Femur (tissue), 1 donor: ENCODE measurements at regions not wholly inside any gene's neighbourhood (a gene's known extent, or its start where the extent isn't known, plus 50 kb on each side); places are given as distances from the start of the nearest gene placed in this dataset.

Experiments
- DNase-seq: peaks from one replicate; pipeline ENCODE4 v3.0.0-alpha.2; 2017

DNA sequence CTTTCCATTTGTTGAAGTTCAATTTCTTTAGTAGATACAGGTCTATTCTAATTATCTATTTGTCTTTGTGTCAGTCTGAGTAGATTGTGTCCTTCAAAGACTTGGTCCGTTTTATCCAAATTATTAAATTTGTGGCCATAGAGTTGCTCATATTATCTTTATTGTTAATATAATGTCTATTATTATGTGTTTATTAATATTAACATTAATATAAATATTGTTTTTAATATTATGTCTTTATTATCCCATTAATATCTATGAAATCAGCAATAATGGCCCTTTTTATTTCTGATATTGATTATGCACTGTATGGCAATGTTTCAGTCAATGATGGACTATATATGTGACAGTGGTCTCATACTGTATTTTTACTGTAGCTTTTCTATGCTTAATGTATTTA lies 2067.3 kb upstream of the AGA start:
- DNase-seq, result no peak

DNA sequence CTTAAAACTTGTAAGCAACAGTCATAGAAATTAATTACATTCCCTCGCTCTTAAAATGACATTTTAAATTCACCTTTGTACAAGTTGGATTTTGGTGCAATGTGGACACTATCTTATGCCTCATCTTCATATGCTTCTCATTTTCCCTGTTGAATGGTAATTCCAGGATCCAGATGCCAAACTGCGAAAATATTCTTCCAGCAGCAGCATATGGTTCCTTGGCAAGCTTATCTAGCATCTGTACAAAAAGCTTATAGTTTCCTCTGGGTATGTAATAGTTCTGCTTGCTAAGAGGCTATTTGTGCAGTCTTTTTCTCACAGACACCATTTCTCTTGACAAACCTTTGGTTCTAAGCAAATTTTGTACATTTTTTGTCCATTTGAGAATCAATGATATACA lies 2079.7 kb upstream of the AGA start:
- DNase-seq, result no peak

DNA sequence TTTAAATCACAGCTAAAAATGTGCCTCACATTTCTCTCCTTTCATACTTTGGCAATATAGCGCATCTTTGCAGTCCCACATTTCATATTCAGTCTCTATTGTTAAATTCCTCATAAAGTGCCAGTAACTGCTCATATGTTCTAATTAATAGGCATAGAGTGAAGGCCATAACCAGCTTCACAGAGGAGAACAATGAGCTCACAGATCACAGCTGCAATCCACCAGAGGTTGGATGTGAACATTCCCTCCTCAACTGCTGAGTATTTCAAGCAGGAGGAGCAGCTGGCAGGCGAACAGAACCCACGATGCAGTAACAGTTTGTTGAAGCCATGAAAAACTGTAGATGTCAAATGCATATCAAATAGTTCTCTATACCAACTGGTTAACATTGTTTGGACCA lies 2088.7 kb upstream of the AGA start:
- peak; percentile 34 for DNase-seq

DNA sequence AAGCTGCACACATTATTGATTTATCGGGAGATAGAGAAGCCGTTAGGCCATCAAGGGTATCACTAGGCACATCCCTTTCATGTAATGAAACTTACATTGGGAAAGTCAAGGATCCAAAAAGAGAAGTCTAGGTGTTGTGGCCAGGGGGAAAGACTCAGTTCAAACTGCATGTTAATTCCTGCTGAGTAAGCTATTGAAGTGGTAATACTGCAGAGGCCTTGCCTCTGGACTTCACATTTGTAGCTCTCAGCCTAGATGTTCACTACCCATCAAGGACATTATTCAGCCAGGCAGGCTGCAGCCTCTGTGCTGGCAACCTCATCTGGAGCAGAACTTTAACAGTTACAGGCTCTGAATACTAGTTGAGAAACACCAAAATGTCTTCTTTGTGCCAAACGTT lies 2094.5 kb upstream of the AGA start:
- no peak for DNase-seq

DNA sequence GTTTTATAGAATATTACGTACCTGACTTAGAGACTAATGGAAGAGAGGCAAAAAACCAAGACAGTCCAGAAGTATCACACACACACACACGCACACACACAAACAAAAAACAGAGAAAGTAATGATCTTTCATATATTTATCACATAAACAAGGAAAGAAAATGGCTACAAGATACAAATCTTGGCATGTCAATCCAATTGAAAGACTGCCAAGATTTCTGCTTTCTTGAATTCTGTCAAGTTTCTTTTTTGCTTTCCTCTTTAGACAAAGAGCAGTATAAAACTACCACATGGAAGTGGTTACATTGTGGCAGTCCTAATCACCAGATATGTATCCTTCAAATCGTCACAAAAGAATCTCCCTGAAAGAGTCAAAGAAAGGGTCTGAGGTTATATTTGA lies 2097.4 kb upstream of the AGA start:
- no peak for DNase-seq

DNA sequence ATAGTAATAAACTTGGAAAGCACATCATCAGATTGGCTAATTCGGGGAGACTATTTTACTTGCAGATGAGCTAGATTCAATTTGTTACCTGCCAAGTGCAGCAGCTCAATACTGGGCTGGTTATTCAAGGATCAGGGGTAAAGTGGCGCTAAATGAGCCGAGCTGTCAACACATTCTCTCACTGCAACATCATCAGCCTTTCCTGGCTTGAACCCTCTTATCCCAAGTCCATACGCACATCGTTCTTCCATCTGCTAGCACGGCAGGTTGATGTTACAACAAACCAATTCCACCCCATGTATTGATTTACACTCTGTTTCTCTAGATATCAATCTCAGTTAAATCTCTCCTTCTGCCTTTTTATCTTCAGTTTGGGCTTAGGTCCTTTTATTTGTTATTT lies 2101.5 kb upstream of the AGA start:
- DNase-seq, result no peak

DNA sequence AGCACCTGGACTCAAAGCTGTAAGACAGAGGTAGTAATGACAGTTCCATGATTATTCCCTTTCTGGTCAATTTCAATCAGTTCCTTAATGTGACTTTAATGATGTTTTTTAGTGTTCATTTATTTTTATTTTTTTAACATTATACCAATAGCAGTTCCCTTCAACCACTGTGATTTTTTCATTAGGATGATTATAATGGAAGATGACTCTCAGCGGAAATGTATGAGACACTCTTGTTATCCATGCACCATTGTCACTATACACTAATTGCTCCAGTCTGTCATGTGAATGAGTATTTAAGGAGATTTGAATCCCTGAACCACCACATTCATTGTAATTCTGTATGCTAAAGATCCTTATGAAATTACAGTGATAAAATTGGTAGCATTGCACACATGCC lies 2102.3 kb upstream of the AGA start:
- no peak for DNase-seq

DNA sequence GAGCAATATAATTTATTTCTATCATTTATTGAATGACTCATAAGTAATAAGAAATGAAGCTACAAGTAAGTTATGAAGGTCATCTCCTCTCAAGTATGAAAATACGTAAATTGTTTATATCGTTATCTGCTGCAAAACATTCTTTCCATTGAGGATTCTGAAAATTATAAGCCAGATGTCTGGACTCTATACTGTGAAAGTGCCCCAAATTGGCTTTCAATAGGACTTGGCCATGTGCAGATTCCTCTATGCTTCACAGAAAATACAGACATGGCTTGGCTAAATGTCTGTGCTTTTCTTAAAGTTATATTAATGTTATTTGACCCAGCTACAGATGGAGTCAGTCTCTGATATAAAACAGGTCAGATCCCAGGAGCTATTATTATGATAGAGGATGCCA lies 2109.9 kb upstream of the AGA start:
- no peak for DNase-seq

DNA sequence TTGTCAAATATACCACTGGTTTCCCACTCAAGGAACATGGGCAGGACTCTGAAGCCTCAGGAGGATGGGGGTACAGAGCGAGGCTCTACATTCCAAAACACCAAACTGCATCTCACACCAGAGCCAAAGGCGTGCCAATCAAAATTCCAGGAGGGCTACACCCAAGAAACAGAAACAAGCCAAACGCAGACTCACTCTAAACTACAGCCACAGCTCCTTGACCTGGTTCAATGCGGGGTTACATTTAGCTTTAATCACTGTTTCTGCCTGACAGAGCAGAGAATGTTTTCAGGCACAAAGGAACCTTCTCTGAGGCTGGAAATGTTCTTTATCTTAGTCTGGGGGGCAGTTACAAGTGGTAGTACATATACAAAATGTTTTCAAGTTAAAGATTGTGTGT lies 2121.5 kb upstream of the AGA start:
- DNase-seq, result no peak

DNA sequence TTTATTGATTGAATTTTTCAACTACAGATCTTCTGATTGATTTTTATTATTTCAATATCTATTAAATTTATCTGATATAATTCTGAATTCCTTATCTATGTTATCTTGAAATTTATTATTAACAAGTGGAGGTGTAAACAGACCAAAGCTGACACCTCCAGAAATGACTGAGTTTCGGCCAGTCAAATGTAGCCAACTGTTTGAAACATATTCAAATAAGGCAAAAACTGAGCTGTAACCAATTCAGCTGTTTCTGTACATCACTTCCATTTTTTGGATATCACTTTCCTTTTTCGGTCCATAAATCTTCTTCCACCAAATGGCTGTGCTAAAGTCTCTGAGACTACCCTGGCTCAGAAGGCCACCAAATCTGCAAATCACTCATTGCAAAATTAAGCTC lies 2127.3 kb upstream of the AGA start:
- DNase-seq, result no peak

DNA sequence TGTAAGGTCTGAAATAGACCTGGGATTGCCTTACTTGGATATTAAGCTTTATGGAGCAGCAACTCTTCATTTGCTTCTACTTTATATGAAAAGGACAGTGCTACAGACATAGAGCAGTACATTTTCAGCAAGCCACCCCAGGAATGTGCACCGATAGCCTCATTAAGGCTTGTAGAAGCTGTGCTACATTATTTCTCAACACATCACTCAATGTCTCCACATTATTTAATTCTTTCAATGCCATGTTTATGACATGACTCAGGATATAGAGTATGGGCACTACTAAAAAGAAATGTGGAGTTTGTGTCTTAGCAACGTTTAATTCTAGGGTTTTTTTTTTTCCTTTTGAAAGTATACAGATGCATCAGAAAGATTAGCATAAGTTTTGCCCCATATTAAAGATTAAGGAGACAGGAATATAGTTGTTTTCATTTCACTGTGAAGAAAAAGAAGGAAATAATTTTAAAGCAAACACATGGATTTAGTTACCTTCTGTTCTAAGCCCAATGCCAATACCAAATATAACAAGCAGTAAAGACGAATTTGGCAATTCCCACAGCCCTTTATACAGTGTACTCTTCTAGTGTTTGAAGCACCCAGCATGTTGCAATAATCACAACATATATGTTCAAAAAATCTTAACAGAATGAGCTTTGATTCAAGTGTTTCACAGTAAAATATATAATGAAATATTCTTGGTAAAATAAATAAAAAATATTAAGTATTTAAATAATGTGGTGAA lies 2140.1 kb upstream of the AGA start:
- DNase-seq, result no peak

DNA sequence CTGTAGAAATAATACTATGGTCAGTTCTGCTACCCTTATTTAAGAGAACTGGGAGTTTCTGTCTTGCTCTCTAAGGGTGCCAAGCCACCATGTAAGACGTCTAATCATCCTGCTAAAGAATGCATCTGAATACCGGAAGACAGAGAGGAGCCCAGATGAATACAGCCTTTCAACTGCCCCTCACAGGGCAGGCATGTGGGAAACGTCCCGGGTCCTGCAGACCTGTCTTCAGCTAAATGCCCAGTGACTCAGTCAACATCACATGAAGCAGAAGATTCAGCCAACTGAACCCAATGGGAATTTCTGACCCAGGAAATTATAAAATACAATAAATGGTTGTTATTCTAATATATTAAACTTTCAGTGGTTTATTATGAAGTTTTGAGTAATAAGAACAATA lies 2141.0 kb upstream of the AGA start:
- no peak for DNase-seq

DNA sequence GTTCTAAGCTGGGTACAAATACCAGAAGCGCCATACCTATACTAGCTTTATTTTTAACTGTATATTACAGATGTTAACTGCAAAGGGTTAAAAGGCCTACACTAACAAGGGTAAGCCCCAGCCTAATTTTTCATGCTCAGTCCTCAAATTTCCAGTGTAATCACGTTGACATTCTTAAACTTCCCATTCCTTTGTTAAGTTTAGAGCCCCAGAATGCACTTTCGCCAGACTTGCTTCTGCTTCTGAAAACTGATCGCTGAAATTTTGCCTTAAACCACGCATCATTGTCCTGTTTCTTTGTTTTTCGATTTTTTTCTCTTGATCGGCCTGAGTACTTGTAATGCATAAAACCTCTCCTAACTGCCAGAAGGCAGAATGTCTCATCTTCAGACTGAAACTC lies 2141.9 kb upstream of the AGA start:
- no peak for DNase-seq

DNA sequence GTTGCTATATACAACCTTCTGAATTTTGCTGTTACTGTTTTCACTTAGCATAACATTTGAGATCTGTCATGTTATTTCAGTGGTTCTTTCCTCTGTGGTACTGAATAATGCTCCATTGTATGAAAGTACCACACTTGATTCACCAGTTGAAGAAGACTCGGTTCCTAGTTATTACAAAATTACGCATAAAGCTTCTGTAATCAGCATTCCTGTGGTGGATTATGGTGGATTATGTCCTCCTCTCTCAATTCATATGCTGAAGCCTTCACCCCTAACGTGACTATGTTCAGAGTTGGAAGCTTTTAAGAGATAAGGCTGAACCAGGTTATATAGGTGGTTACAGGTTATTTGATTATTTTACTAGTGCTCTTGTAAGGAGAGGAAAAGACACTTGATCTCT lies 2143.5 kb upstream of the AGA start:
- no peak for DNase-seq

DNA sequence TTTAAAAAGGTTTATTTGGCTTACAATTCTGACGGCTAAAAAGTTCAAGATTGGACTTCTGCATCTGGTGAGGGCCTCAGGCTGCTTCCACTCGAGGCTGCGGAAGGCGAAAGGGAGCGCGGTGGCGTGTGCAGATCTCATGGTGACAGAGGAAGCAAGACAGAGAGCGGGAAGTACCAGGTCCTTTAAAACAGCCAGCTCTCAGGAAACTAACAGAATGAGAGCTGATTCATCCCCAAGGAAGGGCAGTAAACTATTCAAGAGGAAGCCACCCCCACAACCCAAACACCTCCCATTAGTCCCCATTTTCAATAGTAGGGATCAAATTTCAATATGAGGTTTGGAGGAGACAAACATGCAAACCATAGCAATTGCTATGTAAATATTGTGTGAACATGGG lies 2144.2 kb upstream of the AGA start:
- DNase-seq, result no peak

DNA sequence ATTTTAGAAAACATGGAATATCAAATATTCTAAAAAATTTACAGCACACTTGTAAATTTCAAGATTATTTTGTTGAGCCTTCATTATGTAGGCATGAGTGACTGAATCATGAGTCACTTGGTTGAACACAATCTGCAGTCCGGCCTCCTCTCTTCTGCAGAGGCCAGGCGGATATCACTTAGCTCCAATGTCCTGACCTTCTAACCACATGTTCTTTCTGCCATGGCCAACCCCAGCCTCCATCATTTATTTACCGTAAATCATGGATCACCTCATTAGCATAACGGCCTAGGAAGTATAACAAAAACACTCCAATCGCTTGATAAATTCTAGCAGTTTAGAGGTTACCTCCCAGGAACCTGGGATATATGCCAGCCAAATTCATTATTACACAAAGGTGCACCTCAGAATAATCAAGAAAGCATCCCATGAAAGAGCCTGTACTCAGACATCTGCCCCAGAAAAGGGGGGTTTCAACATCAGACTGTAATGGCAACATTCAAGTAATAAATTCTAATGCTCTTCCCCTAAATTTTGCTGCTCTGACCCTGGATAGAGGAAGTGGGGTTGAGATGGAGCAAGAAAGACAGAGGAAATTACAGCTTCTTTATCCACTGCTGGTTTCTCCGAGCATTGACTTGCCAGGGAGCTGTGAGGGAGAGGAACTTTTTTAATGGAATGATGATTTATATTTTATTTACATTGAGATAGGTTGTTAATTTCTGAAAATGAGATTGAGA lies 2153.6 kb upstream of the AGA start:
- DNase-seq, result no peak

DNA sequence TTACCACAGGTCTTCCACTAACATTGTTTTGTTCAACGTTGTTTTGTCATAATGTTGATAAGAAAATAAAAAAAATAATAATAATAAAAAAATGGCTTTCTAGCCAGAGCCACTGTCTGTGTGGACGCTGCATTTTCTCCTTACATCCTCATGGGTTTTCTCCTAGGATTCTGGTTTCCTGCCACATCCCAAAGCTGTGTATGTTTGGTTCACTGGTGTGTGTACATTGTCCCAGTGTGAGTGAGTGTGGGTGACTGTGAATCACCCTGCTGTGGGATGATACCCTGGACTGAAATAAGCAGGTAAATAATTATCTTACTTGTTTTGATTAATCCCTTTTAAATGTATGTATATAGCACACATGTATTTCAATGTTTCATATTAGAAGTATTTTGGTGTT lies 2154.4 kb upstream of the AGA start:
- no peak for DNase-seq

DNA sequence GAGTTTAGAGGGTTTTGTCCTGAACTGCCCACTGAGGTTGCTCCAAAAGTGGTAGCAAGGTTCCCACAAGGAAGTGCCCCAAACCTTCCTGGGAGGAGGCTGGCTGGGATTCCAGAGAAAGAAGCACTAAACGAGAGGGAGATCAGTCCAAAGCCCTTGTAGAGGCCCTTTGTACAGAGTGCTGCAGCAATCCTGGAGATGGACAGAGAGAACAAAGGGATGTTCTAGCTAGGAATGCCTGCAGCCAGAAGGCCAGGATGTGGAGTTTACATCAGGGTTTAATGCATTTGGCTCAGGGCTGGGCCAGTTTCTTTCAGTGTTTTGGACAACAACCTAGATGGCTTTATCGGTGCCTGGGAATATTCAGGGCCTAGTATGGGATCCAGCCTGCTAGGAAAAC lies 2155.1 kb upstream of the AGA start:
- no peak for DNase-seq

DNA sequence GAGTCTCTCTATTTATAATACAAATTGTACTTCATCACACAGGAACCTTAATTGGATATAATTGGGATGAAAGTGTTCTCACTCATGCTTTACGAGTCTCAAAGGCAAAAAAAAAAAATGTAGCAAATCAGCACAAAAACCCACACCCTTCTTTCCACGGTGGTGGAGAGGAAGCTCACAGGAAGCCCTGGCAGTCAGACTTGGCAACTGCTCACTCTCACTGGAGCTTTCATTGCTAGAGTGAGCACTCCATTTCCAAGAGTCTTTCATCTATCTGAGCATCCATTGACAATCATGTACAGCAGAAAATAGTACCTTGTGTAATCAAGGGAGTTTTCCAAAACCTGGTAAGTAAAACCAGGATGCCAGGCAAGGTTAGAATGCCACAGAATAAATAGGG lies 2159.4 kb upstream of the AGA start:
- no peak for DNase-seq

DNA sequence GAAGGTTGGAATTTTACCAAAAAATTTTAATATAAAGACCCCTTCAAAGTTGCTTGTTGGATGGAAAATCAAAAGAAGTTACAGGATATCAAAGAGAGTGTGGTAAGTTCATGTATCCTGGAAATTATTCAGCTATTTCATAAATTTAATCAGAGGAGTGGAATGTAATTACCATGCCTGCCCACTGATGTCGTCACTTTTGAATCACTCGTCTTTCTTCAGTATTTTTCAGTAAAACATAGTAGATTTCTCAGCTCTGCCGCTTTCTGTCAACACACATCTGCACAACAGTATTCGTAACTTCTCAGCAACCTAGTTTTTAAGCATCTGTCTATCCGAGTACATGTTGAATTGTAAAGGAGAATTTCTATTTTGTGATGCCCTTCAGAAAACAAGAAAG lies 2163.0 kb upstream of the AGA start:
- DNase-seq, result no peak

DNA sequence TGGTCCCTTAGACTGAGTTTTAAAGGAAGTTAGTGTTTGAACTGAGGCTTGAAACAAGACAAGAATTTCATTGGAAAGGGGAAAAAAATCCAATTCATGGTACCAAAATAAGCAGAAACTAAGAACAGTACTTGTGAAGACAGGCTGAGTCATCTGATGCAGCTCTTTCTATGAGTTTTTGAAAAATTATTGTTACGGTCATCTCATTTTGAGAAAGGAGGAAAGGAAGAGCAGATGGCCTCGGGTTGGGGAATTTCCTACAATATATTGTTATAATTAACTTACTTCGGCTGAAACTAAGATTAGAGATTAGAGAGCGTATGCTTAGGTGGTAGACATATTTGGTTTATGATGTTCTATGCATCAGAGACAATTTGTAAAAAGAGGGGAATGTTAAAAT lies 2164.8 kb upstream of the AGA start:
- no peak for DNase-seq

DNA sequence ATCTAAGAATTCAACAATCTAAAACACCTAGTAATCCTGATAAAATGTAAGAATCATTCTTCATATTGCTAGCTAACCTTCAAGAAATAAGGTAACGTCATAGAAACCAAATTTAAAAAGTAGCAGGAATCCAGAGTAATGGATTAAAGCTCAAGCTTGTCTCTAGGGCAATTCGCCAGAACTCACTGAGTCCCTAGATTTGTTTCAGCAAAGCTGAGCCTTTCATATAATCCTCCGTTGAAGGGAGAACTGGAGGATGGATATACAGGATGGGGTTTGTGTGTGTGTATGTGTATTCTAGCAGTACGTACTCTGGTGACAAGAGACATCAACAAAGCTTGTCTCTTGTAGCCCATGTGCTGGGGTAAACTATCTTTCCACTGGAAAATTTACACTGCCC lies 2173.5 kb upstream of the AGA start:
- DNase-seq, result no peak

DNA sequence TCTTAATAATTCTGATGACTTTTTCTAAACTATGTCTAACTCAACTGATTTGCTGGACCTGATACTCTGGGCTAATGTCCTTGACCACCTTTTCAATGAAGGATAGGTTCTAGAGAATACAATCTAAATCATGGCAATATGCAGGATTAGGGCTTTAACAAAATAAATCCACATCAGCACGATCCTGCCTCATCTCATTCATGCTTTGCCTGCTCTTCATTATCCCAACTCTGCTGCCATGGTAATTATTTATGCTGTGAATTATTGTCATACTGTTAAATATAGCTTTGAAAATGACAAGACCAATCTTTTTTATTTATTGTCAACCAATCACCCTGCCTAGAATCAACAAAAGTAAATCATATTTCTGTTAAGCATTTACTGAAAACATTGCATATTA lies 2176.7 kb upstream of the AGA start:
- no peak for DNase-seq

DNA sequence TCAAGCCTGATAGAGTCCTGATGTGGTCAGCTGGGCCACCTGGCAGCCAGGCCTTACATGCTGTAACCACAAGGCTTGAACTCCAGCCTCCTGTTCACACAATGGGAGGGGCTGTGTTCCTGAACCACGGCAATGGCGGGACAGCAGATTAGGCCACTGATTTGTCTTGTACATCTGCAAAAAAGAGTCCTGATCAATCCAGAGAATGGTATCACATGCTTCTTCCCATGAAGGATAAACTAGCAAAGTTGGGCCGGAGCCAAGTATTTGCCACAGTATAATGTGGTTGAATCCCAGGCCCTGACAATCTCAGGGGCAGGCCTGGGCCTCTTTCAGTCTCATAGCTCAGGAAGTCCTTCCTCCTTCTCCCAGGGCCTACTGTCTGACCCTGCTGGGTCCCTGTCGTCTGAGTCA lies 2182.5 kb upstream of the AGA start:
- DNase-seq, result no peak

DNA sequence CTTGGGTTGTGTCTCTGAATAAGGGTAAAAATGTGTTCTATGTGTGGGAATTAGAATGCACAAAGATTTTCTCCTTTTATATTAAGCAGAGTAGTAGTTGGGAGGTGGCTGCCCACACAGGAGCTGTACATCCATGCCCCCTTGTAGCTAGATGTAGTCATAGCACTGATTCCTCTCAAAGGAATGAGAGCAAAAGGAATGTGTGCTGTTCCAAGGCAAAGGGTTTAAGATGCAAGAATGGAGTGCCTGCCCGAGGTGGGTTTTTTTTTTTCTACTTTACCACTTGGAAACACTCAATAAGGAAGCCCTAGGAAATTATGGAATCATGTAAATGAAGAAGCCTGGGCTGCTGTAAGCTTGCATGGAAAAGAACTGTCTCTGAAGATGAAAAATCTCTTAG lies 2183.2 kb upstream of the AGA start:
- DNase-seq, result no peak
